K562 (cell line): ENCODE measurements at regions not wholly inside any gene's neighbourhood (a gene's known extent, or its start where the extent isn't known, plus 50 kb on each side); places are given as distances from the start of the nearest gene placed in this dataset.

Experiments
- ATAC-seq: fragments of 200-7000 bp; cut with Tn5 transposase; 3 replicates; pipeline ENCODE4 v1.9.1; 2020; ENCODE audit warnings: moderate library complexity
- BruUV-seq: library from RNA; stranded (reverse); fragments of 400-500 nt; replicated peaks from 2 replicates; lab custom pipeline; 2021; lab: Mats Ljungman, UMichigan
- CTCF ChIA-PET: fragments of 300-600 bp; formaldehyde crosslinking; extraction: SDS; loops from one replicate; lab custom pipeline; 2021; ENCODE audit warnings: low intra/inter-chr PET ratio; lab: Yijun Ruan, JAX
- POLR2A ChIA-PET: fragments of 300-600, 350-650 bp; sonication (Branson Sonifier 250); formaldehyde crosslinking; extraction: SDS; loops from one replicate; lab custom pipeline; 2021; ENCODE audit warnings: antibody characterized with exemption, inconsistent platforms; lab: Yijun Ruan, JAX
- DNase-seq, 4 experiments: peaks; one replicate each; pipeline versions ENCODE4 v3.0.0 to v3.0.0-alpha.2; 2011 to 2018; ENCODE audit warnings: low spot score in 3 of 4, mixed read lengths in 3 of 4; ENCODE audit errors: extremely low read depth in 1 of 4
- FAIRE-seq: peaks from 2 replicates; lab custom pipeline; 2011; peaks lifted over from hg19 to GRCh38; lab: Jason Lieb, UNC
- H2AFZ ChIP-seq: 2 replicates; pipeline ENCODE4 v1.6.0; 2011; ENCODE audit warnings: low read depth, low read length, control low read depth, inconsistent platforms
- H3K27ac ChIP-seq: fragments of 200-600 bp; 3 replicates; pipeline ENCODE4 v1.8.0; 2011; ENCODE audit warnings: low read depth, mild to moderate bottlenecking, control low read depth, inconsistent platforms, low read length, moderate library complexity, mixed read lengths; ENCODE audit errors: extremely low read depth
- H3K27me3 ChIP-seq, 2 experiments: fragments of 300-600 bp in 1 of 2; 2 replicates in 1 of 2; 3 replicates in 1 of 2; pipeline versions ENCODE4 v1.6.0 to v1.8.0; 2011; ENCODE audit warnings: inconsistent platforms in 2 of 2, low read length in 2 of 2, mild to moderate bottlenecking in 1 of 2, mixed read lengths in 1 of 2, moderate library complexity in 1 of 2; ENCODE audit not compliant: control insufficient read depth in 2 of 2, insufficient read depth in 2 of 2
- H3K36me3 ChIP-seq: fragments of 300-600 bp; 3 replicates; pipeline ENCODE4 v1.8.0; 2011; ENCODE audit warnings: mild to moderate bottlenecking, low read length, inconsistent platforms; ENCODE audit not compliant: control insufficient read depth, insufficient read depth
- H3K4me1 ChIP-seq, 2 experiments: fragments of 200-600 bp in 1 of 2; replicated peaks in 1 of 2; 2 replicates in 1 of 2; 3 replicates in 1 of 2; pipeline versions ENCODE4 v1.5.1 to v1.8.0; 2011; ENCODE audit warnings: inconsistent platforms in 2 of 2, low read length in 2 of 2, mild to moderate bottlenecking in 1 of 2, mixed read lengths in 1 of 2, moderate library complexity in 1 of 2; ENCODE audit not compliant: control insufficient read depth in 2 of 2, insufficient read depth in 2 of 2
- H3K4me2 ChIP-seq: 2 replicates; pipeline ENCODE4 v1.6.1; 2011; ENCODE audit warnings: low read length, control low read depth, inconsistent platforms, mixed read lengths; ENCODE audit not compliant: insufficient read depth
- H3K4me3 ChIP-seq: fragments of 200-600 bp; sonication (generic), shearing (Covaris generic); 2 replicates; pipeline ENCODE4 v1.5.1; 2016; ENCODE audit warnings: control low read depth, inconsistent platforms
- H3K79me2 ChIP-seq: fragments of 200-600 bp; 3 replicates; pipeline ENCODE4 v1.8.0; 2011; ENCODE audit warnings: low read length, inconsistent platforms; ENCODE audit not compliant: control insufficient read depth, insufficient read depth
- H3K9ac ChIP-seq, 2 experiments: 2 replicates each; pipeline versions ENCODE4 v1.6.0 to v1.6.1; 2011; ENCODE audit warnings: low read depth in 2 of 2, low read length in 2 of 2, control low read depth in 1 of 2, inconsistent platforms in 1 of 2, mild to moderate bottlenecking in 1 of 2, mixed read lengths in 1 of 2; ENCODE audit not compliant: insufficient read depth in 1 of 2
- H3K9me1 ChIP-seq: one replicate; pipeline ENCODE4 v1.6.0; 2011; ENCODE audit warnings: inconsistent platforms, mild to moderate bottlenecking, low read length, moderate library complexity; ENCODE audit not compliant: control insufficient read depth, insufficient read depth
- H3K9me3 ChIP-seq: replicated peaks from 2 replicates; pipeline ENCODE4 v1.5.1; 2011; ENCODE audit warnings: low read depth, low read length, inconsistent platforms; ENCODE audit not compliant: control insufficient read depth, insufficient read depth
- H4K20me1 ChIP-seq: replicated peaks from 2 replicates; pipeline ENCODE4 v1.6.1; 2011; ENCODE audit warnings: low read length, inconsistent platforms, mixed read lengths; ENCODE audit not compliant: control insufficient read depth, insufficient read depth
- BRD4 ChIP-seq: fragments of 200-600 bp; sonication (generic); IDR thresholded peaks from 2 replicates; pipeline ENCODE4 v1.6.1; 2017; ENCODE audit warnings: inconsistent platforms
- DPF2 ChIP-seq: fragments of 450-650 bp; IDR thresholded peaks from 2 replicates; pipeline ENCODE4 v1.6.1; 2016
- FOS ChIP-seq: IDR thresholded peaks from 3 replicates; pipeline ENCODE4 v1.6.1; 2011; ENCODE audit not compliant: insufficient read length; ENCODE audit errors: extremely low read depth
- FOXJ2 ChIP-seq: fragments of 200-800 bp; sonication (Bioruptor generic); IDR thresholded peaks from 2 replicates; pipeline ENCODE4 v1.6.1; 2016; ENCODE audit warnings: missing genetic modification characterization, missing compliant biosample characterization
- HMG20A ChIP-seq: fragments of 450-650 bp; formaldehyde crosslinking; conservative IDR thresholded peaks from 2 replicates; pipeline ENCODE4 v1.4.0; 2020; ENCODE audit warnings: mild to moderate bottlenecking, mixed read lengths
- POLR2H ChIP-seq: IDR thresholded peaks from 2 replicates; pipeline ENCODE4 v1.6.1; 2016; ENCODE audit warnings: missing genetic modification characterization, low read depth, mild to moderate bottlenecking, control low read depth, missing compliant biosample characterization, moderate library complexity
- PURB ChIP-seq: sonication (generic); formaldehyde crosslinking; IDR thresholded peaks from 2 replicates; pipeline ENCODE4 v1.9.0; 2021; ENCODE audit warnings: low read depth, mild to moderate bottlenecking, missing genetic modification reagents
- RBM34 ChIP-seq: fragments of 200-400 bp; formaldehyde crosslinking; IDR thresholded peaks from 2 replicates; pipeline ENCODE4 v1.6.1; 2018; ENCODE audit warnings: low read length, borderline replicate concordance; ENCODE audit not compliant: insufficient read depth
- TAL1 ChIP-seq: fragments of 450-650 bp; IDR thresholded peaks from 2 replicates; pipeline ENCODE4 v1.6.1; 2016; ENCODE audit warnings: mild to moderate bottlenecking
- ZNF354B ChIP-seq: fragments of 250-450 bp; sonication (Bioruptor Pico); IDR thresholded peaks from 2 replicates; pipeline ENCODE4 v1.4.0; 2020
- in situ Hi-C: fragments of 300-500 bp; cut with MboI; formaldehyde crosslinking; loops from 4 replicates; pipeline ENCODE4 v1.15.0; 2018; ENCODE audit warnings: inconsistent platforms, mixed read lengths
- intact Hi-C: fragments of 100-400 bp; cut with micrococcal nuclease; formaldehyde crosslinking; loops from 2 replicates; pipeline ENCODE4 v1.14.2; 2022
- TF ChIP-seq, protein P1 (sequence below): IDR thresholded peaks from 2 replicates; pipeline ENCODE4 v1.6.1; 2016; ENCODE audit warnings: missing genetic modification characterization, missing compliant biosample characterization
- TF ChIP-seq, protein P2 (sequence below): fragments of 200-800 bp; sonication (Bioruptor generic); IDR thresholded peaks from 2 replicates; pipeline ENCODE4 v1.6.1; 2017; ENCODE audit warnings: missing genetic modification characterization, missing compliant biosample characterization

DNA sequence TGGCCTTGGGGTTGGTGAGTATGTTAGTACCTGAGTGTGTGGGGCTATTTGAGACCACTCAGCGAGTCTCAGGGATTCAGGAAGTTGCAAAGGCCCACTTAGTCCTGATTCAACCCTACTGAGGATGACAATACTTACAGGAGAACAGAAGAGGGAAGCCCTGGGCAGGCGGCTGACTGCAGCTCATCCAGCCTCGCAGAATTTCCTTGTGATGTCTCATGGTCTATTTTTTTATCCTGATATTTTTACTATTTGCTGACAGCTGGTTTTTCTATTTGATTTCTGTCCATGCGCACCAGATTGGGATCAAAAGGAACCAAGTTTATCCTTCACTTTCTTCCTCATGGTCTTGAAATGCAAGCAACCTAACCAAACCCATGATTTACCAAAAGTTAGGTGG is 201.8 kb upstream of the LNX1 start (continued):
- no peak for TF ChIP-seq FOS
- no peak for TF ChIP-seq POLR2H
- no peak for TF ChIP-seq ZNF354B (CRISPR knock-in tag)
- TF ChIP-seq RBM34: no peak
- TF ChIP-seq BRD4: no peak
- TF ChIP-seq DPF2: no peak
- TF ChIP-seq FOXJ2 (tag): no peak

DNA sequence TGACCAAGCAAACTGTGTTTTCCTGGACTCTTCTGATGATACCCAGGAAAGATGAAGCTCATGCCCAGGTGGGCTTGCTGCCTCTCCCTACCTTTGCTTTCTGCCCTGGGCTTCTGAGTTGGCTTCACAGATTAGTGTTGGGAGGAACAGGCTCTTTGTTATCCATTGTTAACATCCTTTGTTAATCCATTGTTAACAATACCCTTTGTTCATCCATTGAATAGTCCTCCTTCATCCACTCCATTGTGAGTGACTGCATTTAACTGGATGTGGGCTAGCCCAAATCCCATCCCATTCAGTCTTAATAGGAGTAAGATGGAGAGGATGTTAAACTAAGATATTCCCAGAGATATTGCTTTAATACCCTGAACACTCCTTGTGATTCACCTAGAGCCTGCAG is 199.0 kb upstream of the LNX1 start:
- ChIA-PET CTCF (no interaction called here), POLR2A (no interaction called here)
- H3K4me2 ChIP-seq: no peak overlapping the region
- intact Hi-C loops: no loop called here
- H2AFZ ChIP-seq: no peak overlapping the region
- TF ChIP-seq, protein P1, sequence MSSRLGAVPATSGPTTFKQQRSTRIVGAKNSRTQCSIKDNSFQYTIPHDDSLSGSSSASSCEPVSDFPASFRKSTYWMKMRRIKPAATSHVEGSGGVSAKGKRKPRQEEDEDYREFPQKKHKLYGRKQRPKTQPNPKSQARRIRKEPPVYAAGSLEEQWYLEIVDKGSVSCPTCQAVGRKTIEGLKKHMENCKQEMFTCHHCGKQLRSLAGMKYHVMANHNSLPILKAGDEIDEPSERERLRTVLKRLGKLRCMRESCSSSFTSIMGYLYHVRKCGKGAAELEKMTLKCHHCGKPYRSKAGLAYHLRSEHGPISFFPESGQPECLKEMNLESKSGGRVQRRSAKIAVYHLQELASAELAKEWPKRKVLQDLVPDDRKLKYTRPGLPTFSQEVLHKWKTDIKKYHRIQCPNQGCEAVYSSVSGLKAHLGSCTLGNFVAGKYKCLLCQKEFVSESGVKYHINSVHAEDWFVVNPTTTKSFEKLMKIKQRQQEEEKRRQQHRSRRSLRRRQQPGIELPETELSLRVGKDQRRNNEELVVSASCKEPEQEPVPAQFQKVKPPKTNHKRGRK (tag): no peak
- TF ChIP-seq ZNF354B (CRISPR knock-in tag): no peak
- TF ChIP-seq TAL1: no peak
- TF ChIP-seq, protein P2, sequence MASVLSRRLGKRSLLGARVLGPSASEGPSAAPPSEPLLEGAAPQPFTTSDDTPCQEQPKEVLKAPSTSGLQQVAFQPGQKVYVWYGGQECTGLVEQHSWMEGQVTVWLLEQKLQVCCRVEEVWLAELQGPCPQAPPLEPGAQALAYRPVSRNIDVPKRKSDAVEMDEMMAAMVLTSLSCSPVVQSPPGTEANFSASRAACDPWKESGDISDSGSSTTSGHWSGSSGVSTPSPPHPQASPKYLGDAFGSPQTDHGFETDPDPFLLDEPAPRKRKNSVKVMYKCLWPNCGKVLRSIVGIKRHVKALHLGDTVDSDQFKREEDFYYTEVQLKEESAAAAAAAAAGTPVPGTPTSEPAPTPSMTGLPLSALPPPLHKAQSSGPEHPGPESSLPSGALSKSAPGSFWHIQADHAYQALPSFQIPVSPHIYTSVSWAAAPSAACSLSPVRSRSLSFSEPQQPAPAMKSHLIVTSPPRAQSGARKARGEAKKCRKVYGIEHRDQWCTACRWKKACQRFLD (CRISPR knock-in tag): no peak
- TF ChIP-seq HMG20A: no peak
- TF ChIP-seq PURB (CRISPR knock-in tag): no peak
- no TSS peak for BruUV-seq
- H3K9me3 ChIP-seq: no peaks in the 10 kb centered on the region
- peaks cover 3 to 5% of the 10 kb centered on the region in 2 experiments; a peak in 4 of 5 replicates for H3K27me3 ChIP-seq
- ATAC-seq: no peak
- H3K9me1 ChIP-seq: no peaks in the 10 kb centered on the region
- no peak overlapping the region for H3K4me3 ChIP-seq
- no peak for FAIRE-seq
- no peaks in the 10 kb centered on the region for H3K79me2 ChIP-seq
- no peak for DNase-seq
- H3K9ac ChIP-seq: no peak overlapping the region
- H3K36me3 ChIP-seq: no peaks in the 10 kb centered on the region
- no peak overlapping the region for H3K27ac ChIP-seq
- no peaks in the 10 kb centered on the region for H4K20me1 ChIP-seq
- no peaks in the 10 kb centered on the region for H3K4me1 ChIP-seq
- in situ Hi-C loops: no loop called here
